NT2/D1 (cell line): ENCODE measurements at regions not wholly inside any gene's neighbourhood (a gene's known extent, or its start where the extent isn't known, plus 50 kb on each side); places are given as distances from the start of the nearest gene placed in this dataset.

Experiments
- DNase-seq: peaks from one replicate; pipeline ENCODE4 v3.0.0-alpha.2; 2011; ENCODE audit warnings: low read depth, low spot score
- H3K27me3 ChIP-seq: 2 replicates; pipeline ENCODE4 v1.6.0; 2011; ENCODE audit warnings: mild to moderate bottlenecking; ENCODE audit not compliant: insufficient read length, insufficient read depth
- H3K36me3 ChIP-seq: 2 replicates; pipeline ENCODE4 v1.6.1; 2011; ENCODE audit warnings: mild to moderate bottlenecking, low read length, mixed read lengths; ENCODE audit not compliant: insufficient read depth, insufficient read length
- H3K4me1 ChIP-seq: 2 replicates; pipeline ENCODE4 v1.5.1; 2011; ENCODE audit not compliant: insufficient read depth, insufficient read length
- H3K4me3 ChIP-seq: 2 replicates; pipeline ENCODE4 v1.5.1; 2011; ENCODE audit warnings: low read depth; ENCODE audit not compliant: insufficient read length
- H3K9ac ChIP-seq: 2 replicates; pipeline ENCODE4 v1.6.0; 2011; ENCODE audit warnings: low read depth; ENCODE audit not compliant: insufficient read length
- H3K9me3 ChIP-seq: 2 replicates; pipeline ENCODE4 v1.5.1; 2011; ENCODE audit warnings: mild to moderate bottlenecking, low read length; ENCODE audit not compliant: insufficient read depth
- SUZ12 ChIP-seq: IDR thresholded peaks from 2 replicates; pipeline ENCODE4 v1.6.1; 2011; ENCODE audit not compliant: insufficient read length, insufficient read depth; ENCODE audit errors: extremely low read depth
- YY1 ChIP-seq: IDR thresholded peaks from 2 replicates; pipeline ENCODE4 v1.6.1; 2011; ENCODE audit not compliant: insufficient read length, insufficient read depth
- ZNF274 ChIP-seq: IDR thresholded peaks from 2 replicates; pipeline ENCODE4 v1.6.1; 2011; ENCODE audit warnings: mild to moderate bottlenecking, low read depth, low read length

DNA sequence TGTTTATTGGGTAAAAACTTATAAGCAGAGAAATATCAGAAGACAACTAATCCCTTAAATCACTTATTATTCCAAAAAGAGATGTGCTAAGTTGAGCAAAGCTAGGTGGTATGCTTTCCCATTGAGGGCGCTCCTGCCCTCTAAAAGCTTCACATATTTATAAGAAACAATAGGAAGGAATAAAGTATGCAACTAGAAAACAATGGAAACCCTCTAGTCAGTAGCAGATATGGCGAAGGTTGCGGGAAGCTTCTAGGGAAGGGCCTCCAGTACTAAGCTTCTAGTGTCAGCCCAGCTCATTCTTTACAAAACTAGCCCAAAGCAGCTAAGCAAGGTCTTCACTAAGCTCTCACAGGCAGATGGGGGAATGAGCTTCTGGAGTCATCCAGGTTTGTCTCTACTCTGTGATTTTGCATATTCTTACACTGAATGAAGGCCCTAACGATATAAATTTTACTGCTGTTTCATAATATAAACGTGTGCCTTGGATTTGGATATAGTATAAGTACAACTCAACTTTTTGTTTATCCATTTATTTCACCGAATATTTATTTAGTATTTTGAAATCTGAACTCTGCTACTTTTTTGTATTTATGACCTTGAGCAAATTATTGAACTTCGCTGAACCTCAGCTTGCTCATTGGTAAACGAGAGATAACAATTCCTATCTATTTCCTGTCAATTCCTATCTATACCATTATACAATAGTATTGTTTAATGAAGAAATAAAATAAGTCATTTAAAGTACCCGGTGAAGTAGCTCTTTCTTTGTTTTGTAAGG is 571.4 kb downstream of the ELAVL2 start:
- no peak for DNase-seq
- no peaks in the 10 kb centered on the region for H3K27me3 ChIP-seq
- no peak for TF ChIP-seq YY1
- no peak for TF ChIP-seq ZNF274
- no peak for TF ChIP-seq SUZ12

GRCh38 chr9:23255346-23255745 is 570.7 kb downstream of the ELAVL2 start:
- Histone ChIP-seq H3K9me3 (no peaks in the 10 kb centered on the region), H3K27me3 (no peaks in the 10 kb centered on the region), H3K9ac (no peak overlapping the region), H3K4me1 (no peaks in the 10 kb centered on the region), H3K4me3 (no peak overlapping the region), H3K36me3 (no peaks in the 10 kb centered on the region)
- no peak for DNase-seq
- TF ChIP-seq ZNF274 (no peak), SUZ12 (no peak), YY1 (no peak)

More for the DNA sequence above, 571.4 kb downstream of the ELAVL2 start:
- H3K4me1 ChIP-seq, result no peaks in the 10 kb centered on the region
- H3K4me3 ChIP-seq, result no peak overlapping the region
- no peaks in the 10 kb centered on the region for H3K9me3 ChIP-seq
- H3K9ac ChIP-seq, result no peak overlapping the region
- no peaks in the 10 kb centered on the region for H3K36me3 ChIP-seq

- no peak overlapping the region for H3K4me3 ChIP-seq
- no peak for TF ChIP-seq SUZ12
- no peak for TF ChIP-seq ZNF274
- no peak for TF ChIP-seq YY1
- H3K9ac ChIP-seq, result no peak overlapping the region
- no peak for DNase-seq
- no peaks in the 10 kb centered on the region for H3K9me3 ChIP-seq
- H3K36me3 ChIP-seq, result no peaks in the 10 kb centered on the region
- no peaks in the 10 kb centered on the region for H3K27me3 ChIP-seq
- no peaks in the 10 kb centered on the region for H3K4me1 ChIP-seq
Measured at GRCh38 chr9:23258569-23258968, 567.5 kb downstream of the ELAVL2 start.

GRCh38 chr9:23278561-23278960 is 547.5 kb downstream of the ELAVL2 start:
- Histone ChIP-seq H3K9ac (no peak overlapping the region), H3K27me3 (no peaks in the 10 kb centered on the region), H3K36me3 (no peaks in the 10 kb centered on the region), H3K4me3 (no peak overlapping the region), H3K9me3 (no peaks in the 10 kb centered on the region), H3K4me1 (no peaks in the 10 kb centered on the region)
- no peak for DNase-seq
- TF ChIP-seq ZNF274 (no peak), YY1 (no peak), SUZ12 (no peak)

- Histone ChIP-seq H3K27me3 (no peaks in the 10 kb centered on the region), H3K36me3 (no peaks in the 10 kb centered on the region), H3K4me3 (no peak overlapping the region), H3K9me3 (no peaks in the 10 kb centered on the region), H3K4me1 (no peaks in the 10 kb centered on the region), H3K9ac (no peak overlapping the region)
- TF ChIP-seq YY1, result no peak
- no peak for TF ChIP-seq SUZ12
- no peak for DNase-seq
Measured at GRCh38 chr9:23287390-23287789, 538.6 kb downstream of the ELAVL2 start.

DNA sequence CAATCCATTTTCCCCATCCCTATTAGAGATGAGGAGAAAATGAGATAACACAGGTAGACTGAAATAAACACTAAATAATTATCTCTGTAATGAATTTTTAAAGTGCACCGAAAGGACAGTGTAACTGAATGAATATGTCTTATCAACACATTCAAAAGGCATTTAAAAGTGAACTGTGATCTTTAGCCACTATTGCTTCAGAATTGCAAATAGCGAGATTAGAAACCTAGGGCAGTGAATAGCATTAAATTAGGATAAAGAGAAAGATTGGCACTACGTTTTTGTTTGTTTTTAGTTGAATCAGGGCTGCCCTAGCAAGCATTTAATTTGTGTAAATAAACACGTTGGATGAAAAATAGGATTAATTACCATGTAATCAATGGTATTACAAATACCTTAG is 537.5 kb downstream of the ELAVL2 start:
- TF ChIP-seq YY1 (no peak), ZNF274 (no peak), SUZ12 (no peak)
- no peaks in the 10 kb centered on the region for H3K36me3 ChIP-seq
- H3K4me3 ChIP-seq, result no peak overlapping the region
- no peaks in the 10 kb centered on the region for H3K4me1 ChIP-seq
- H3K27me3 ChIP-seq, result no peaks in the 10 kb centered on the region
- DNase-seq, result no peak
- no peak overlapping the region for H3K9ac ChIP-seq
- H3K9me3 ChIP-seq, result no peaks in the 10 kb centered on the region

DNA sequence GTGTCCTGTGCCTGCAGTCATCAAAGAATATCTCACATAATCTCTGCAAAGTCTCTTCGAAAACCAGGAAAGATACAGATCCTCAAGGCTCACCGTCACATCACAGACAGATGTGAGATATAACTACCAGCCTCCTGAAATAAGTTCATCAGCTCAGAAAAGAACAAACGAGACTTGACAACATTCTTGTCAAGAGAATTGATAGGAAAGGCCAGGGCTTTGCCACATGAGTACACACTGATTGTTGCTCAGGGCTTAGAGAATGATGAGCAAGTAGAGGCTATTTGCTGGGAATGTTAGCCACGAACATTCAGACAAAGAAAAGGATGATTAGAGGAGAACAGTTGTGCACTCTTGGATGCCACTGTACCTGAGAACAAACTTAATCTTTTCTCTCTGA is 535.1 kb downstream of the ELAVL2 start:
- DNase-seq, result no peak
- no peaks in the 10 kb centered on the region for H3K4me1 ChIP-seq
- no peaks in the 10 kb centered on the region for H3K36me3 ChIP-seq
- no peak overlapping the region for H3K9ac ChIP-seq
- H3K27me3 ChIP-seq, result no peaks in the 10 kb centered on the region
- H3K9me3 ChIP-seq, result no peaks in the 10 kb centered on the region
- H3K4me3 ChIP-seq, result no peak overlapping the region
- no peak for TF ChIP-seq YY1
- no peak for TF ChIP-seq SUZ12
- no peak for TF ChIP-seq ZNF274

- H3K4me1 ChIP-seq, result no peaks in the 10 kb centered on the region
- H3K9ac ChIP-seq, result no peak overlapping the region
- H3K27me3 ChIP-seq, result no peaks in the 10 kb centered on the region
- H3K36me3 ChIP-seq, result no peaks in the 10 kb centered on the region
- no peak for DNase-seq
- H3K9me3 ChIP-seq, result no peaks in the 10 kb centered on the region
- no peak overlapping the region for H3K4me3 ChIP-seq
- TF ChIP-seq ZNF274 (no peak), SUZ12 (no peak), YY1 (no peak)
Measured at GRCh38 chr9:23302281-23302680, 523.8 kb downstream of the ELAVL2 start.
